ENCODE measurements at regions not wholly inside any gene's neighbourhood (a gene's known extent, or its start where the extent isn't known, plus 50 kb on each side); places are given as distances from the start of the nearest gene placed in this dataset.

DNA sequence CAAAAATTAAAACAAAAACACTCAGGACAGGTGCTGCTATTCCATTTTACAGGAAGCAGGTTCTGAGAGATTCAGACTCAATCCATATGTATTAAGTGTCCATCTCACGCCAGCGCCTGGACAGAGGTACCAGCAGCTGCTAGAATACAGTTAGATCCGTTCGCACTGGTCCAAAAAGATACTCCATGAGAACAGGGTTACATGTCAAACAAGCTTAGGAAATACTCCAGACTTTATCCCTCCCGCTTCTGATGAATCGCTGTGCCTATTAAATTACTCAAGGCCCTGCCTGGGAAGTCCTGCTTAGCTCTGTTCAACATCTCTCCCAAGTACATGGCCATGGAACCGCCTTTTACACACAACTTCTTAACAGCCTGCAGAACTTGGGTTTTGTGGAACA, 50.2 kb upstream of the SLC35C1 start:
- Histone ChIP-seq H3K4me3 (no peak overlapping the region), H3K27ac (peak overlapping the region; percentile 60 to 83)
- TF ChIP-seq, protein P1, sequence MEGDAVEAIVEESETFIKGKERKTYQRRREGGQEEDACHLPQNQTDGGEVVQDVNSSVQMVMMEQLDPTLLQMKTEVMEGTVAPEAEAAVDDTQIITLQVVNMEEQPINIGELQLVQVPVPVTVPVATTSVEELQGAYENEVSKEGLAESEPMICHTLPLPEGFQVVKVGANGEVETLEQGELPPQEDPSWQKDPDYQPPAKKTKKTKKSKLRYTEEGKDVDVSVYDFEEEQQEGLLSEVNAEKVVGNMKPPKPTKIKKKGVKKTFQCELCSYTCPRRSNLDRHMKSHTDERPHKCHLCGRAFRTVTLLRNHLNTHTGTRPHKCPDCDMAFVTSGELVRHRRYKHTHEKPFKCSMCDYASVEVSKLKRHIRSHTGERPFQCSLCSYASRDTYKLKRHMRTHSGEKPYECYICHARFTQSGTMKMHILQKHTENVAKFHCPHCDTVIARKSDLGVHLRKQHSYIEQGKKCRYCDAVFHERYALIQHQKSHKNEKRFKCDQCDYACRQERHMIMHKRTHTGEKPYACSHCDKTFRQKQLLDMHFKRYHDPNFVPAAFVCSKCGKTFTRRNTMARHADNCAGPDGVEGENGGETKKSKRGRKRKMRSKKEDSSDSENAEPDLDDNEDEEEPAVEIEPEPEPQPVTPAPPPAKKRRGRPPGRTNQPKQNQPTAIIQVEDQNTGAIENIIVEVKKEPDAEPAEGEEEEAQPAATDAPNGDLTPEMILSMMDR (IDR thresholded peaks at IDR 0.05), result no peak
- DNase-seq (ENCODE audit: low spot score), result no peak

DNA sequence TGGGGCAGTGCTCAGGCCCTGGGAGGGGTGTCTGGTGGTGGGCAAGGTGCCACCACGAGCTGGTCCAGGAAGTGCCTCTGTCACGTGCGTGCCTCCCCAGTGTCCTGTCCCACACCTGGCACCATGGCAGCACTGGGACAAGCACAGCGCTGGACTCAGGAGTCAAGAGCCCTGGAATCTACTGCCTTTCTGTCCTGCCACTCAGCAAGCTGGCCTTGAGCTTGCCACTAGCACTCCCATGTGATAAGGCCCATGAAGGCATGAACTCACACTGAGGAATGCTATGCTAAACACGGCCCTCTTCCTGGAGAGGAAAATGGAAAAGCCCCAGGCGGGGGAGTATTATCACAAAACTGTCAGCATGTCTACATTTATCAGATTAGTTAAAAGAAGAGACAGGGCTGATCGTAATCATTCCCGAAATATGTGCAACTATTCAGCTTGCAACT, 50.7 kb upstream of the SLC35C1 start:
- Histone ChIP-seq H3K27ac (peak overlapping the region; percentile 60 to 83), H3K4me3 (no peak overlapping the region)
- TF ChIP-seq, protein P1 (IDR thresholded peaks at IDR 0.05), result no peak
- DNase-seq (ENCODE audit: low spot score), result no peak

DNA sequence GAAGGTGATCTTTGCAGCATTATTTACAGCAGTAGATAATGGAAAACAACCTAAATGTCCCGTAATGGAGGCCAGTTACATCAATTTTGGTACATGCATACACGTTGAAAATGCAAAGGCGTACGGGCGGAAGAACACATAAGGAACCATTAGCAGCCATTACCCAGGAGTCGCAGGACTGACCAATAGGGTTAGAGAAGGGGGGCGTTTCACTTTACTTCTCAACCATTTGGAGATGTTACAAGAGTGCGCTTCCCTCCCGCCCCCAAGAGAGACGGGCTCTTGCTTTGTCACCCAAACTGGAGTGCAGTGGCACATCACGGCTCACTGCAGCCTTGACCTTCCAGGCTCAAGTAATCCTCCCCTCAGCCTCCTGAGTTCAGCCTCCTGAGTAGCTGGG, 52.8 kb upstream of the SLC35C1 start:
- H3K4me3 ChIP-seq, result no peak overlapping the region

DNA sequence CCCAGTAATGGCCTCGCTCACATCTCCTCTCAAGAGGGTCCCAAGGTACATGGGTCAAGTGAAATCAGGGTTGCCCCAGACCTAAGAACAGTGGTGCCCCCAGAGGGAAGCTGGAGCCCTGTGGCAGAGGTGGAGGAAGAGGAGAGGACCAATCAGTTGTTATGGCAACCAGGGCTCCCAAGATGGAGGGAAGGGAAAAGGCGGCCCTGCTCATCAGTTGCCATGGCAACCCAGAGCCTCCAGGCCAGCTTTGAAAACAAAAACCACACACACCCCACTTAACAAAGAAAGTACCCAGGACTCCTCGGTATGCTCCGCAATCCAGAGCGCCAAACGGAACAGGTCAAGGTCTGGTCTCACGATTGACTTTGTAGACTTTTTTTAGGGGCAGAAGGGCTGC, 53.5 kb upstream of the SLC35C1 start:
- TF ChIP-seq, protein P1 (IDR thresholded peaks at IDR 0.05), result no peak
- DNase-seq (ENCODE audit: low spot score), result no peak
- no peak overlapping the region for H3K27ac ChIP-seq
- no peak overlapping the region for H3K4me3 ChIP-seq

More for the DNA sequence above, 52.8 kb upstream of the SLC35C1 start:
- H3K27ac ChIP-seq, result no peak overlapping the region
- TF ChIP-seq, protein P1 (IDR thresholded peaks at IDR 0.05), result no peak
- no peak for DNase-seq (ENCODE audit: low spot score)

DNA sequence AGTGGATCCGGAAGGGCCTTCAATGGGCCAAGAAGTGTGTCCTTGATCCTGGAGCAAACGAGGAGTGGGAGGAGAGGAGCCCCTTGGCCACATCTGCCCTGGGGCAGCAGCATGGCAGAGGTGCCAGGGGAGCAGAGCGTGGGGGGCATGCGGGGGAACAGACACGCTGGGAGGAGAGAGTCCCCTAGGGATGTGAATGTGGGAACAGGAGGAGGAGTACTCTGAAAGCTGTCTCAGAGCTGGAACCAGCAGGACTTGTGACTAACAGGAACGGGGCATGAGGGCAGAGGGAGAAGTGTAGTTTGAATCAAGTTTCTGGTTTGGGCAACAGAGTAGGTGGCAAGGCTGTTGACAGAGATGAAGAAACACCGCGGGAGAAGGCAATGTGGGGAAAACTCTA, 54.5 kb upstream of the SLC35C1 start:
- Histone ChIP-seq H3K4me3 (no peak overlapping the region), H3K27ac (no peak overlapping the region)
- TF ChIP-seq, protein P1 (IDR thresholded peaks at IDR 0.05), result no peak
- DNase-seq (ENCODE audit: low spot score), result no peak

DNA sequence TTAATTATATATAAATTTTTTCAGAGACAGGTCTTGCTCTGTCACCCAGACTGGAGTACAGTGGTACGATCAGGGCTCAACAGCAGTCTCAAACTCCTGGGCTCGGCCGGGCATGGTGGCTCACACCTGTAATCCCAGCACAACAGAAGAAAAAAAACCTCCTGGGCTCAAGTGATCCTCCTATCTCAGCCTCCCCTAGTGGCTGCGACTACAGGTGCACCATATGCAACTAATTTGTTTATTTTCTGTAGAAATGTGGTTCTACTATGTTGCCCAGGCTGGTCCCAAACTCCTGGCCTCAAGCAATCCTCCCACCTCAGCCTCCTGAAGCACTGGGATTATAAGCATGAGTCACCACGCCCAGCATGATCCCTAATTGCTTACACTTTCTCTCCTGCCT, 56.1 kb upstream of the SLC35C1 start:
- TF ChIP-seq, protein P1 (IDR thresholded peaks at IDR 0.05), result no peak
- no peak for DNase-seq (ENCODE audit: low spot score)
- Histone ChIP-seq H3K4me3 (no peak overlapping the region), H3K27ac (no peak overlapping the region)

DNA sequence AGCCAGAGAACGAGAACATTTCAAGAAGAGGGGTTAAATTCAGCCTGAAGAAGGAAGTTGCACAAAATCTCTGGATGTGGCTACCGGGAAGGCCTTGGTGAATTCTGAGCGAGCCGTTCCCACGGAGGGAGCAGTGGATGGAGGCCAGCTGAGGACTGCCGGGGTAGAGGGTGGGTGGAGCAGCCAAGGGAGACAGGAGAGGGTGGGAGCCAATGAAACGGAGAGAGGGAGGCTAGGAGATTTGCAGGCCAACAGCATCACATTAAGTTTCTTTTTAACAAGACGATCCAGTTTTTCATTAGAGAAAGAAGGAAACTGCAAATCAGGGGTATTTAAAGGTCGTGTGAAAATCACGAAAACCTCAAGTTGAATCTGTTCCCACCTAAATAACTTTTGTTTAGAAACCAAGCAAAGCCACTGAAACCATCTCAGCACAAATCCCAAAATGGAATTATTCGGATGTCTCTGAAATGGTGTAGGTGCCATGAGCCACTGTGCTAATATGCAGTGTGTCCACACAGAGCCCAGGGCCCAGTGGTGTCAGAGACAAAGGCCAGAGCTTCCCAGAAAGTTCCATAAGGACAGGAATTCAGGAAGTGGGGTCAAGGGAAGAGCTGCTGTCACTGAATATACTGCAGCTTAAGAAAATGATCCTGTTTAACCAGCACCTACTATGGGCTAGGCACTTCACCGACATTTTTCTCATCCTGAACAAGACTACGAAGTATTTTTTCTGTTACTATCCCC, 59.7 kb upstream of the SLC35C1 start:
- Histone ChIP-seq H3K27ac (peak overlapping the region; percentile 49 to 57), H3K4me3 (peak overlapping the region; percentile 13)
- TF ChIP-seq, protein P1 (IDR thresholded peaks at IDR 0.05), result no peak
- peak; percentile 82 for DNase-seq (ENCODE audit: low spot score)

All from coronary artery (tissue), 2 donors.